ENCODE measurements at regions not wholly inside any gene's neighbourhood (a gene's known extent, or its start where the extent isn't known, plus 50 kb on each side); places are given as distances from the start of the nearest gene placed in this dataset.

- Histone ChIP-seq H4K20me1 (replicated peaks; ENCODE audit: control insufficient read depth, insufficient read depth, low read length) (no peaks in the 10 kb centered on the region), H3K4me2 (ENCODE audit: insufficient read depth, low read length) (no peak overlapping the region), H2AFZ (ENCODE audit: low read depth, low read length) (no peak overlapping the region), H3K4me3 (no peak overlapping the region), H3K9me3 (replicated peaks; ENCODE audit: control insufficient read depth, insufficient read depth, low read depth, low read length) (no peaks in the 10 kb centered on the region), H3K9me1 (ENCODE audit: control insufficient read depth, insufficient read depth, low read length) (no peaks in the 10 kb centered on the region), H3K9ac (ENCODE audit: insufficient read depth in 1 of 2, low read depth in 2 of 2, low read length in 2 of 2) (no peak overlapping the region), H3K36me3 (ENCODE audit: control insufficient read depth, insufficient read depth, low read length) (no peaks in the 10 kb centered on the region), H3K4me1 (replicated peaks in 1 of 2; ENCODE audit: control insufficient read depth in 2 of 2, insufficient read depth in 2 of 2, low read length in 2 of 2) (no peaks in the 10 kb centered on the region), H3K79me2 (ENCODE audit: control insufficient read depth, insufficient read depth, low read length) (no peaks in the 10 kb centered on the region), H3K27me3 (ENCODE audit: control insufficient read depth in 2 of 2, insufficient read depth in 2 of 2, low read length in 2 of 2) (peaks cover 0 to 4% of the 10 kb centered on the region in 2 experiments; a peak in 2 of 5 replicates), H3K27ac (ENCODE audit: extremely low read depth, low read depth, low read length) (no peak overlapping the region)
- ATAC-seq (no peak), FAIRE-seq (no peak), DNase-seq (ENCODE audit: extremely low read depth in 1 of 4, low spot score in 3 of 4) (no peak)
- no TSS peak for BruUV-seq (replicated peaks)
- intact Hi-C loops (cut with micrococcal nuclease) (no loop called here), in situ Hi-C loops (cut with MboI) (loop anchor here (25.0 kb wide), 1 partner anchor 1485 kb away; no protein-coding TSS in a partner anchor)
- WGBS (ENCODE audit: insufficient coverage, low coverage, missing lambda C conversion rate) = 0% methylated on average over 1 of the region's 1 CpG
- TF ChIP-seq NEUROD1 (IDR thresholded peaks at IDR 0.05; ENCODE audit: borderline replicate concordance, low read depth, low read length, partially characterized antibody) (no peak), TCF7L2 (IDR thresholded peaks at IDR 0.05; ENCODE audit: low read depth, low read length) (no peak), NFYB (IDR thresholded peaks at IDR 0.05; ENCODE audit: extremely low read depth, insufficient read length) (no peak), POLR2AphosphoS5 (IDR thresholded peaks at IDR 0.05; ENCODE audit: control insufficient read depth, insufficient read depth, low read depth, low read length) (no peak), PATZ1 (CRISPR knock-in tag; IDR thresholded peaks at IDR 0.05; ENCODE audit: borderline replicate concordance) (no peak), TBP (optimal IDR thresholded peaks at IDR 0.05; ENCODE audit: low read depth, low read length) (no peak), XRCC5 (IDR thresholded peaks at IDR 0.05; ENCODE audit: low read depth, low read length) (no peak), ZNF436 (CRISPR knock-in tag; IDR thresholded peaks at IDR 0.05) (no peak), ZNF766 (CRISPR knock-in tag; conservative IDR thresholded peaks at IDR 0.05) (no peak), TOE1 (IDR thresholded peaks at IDR 0.05; ENCODE audit: borderline replicate concordance) (no peak), TOE1 (CRISPR knock-in tag; IDR thresholded peaks at IDR 0.05; ENCODE audit: borderline replicate concordance, low read depth) (no peak), LCOR (CRISPR knock-in tag; IDR thresholded peaks at IDR 0.05) (no peak), NBN (IDR thresholded peaks at IDR 0.05; ENCODE audit: low read depth) (no peak), ILF3 (IDR thresholded peaks at IDR 0.05; ENCODE audit: borderline replicate concordance) (no peak)
- TF ChIP-seq, protein P1, sequence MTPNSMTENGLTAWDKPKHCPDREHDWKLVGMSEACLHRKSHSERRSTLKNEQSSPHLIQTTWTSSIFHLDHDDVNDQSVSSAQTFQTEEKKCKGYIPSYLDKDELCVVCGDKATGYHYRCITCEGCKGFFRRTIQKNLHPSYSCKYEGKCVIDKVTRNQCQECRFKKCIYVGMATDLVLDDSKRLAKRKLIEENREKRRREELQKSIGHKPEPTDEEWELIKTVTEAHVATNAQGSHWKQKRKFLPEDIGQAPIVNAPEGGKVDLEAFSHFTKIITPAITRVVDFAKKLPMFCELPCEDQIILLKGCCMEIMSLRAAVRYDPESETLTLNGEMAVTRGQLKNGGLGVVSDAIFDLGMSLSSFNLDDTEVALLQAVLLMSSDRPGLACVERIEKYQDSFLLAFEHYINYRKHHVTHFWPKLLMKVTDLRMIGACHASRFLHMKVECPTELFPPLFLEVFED (CRISPR knock-in tag; conservative IDR thresholded peaks at IDR 0.05) = no peak
- TF ChIP-seq, protein P2, sequence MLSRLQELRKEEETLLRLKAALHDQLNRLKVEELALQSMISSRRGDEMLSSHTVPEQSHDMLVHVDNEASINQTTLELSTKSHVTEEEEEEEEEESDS (CRISPR knock-in tag; IDR thresholded peaks at IDR 0.05) = no peak
- POLR2A ChIA-PET = no interaction called here
- CTCF ChIA-PET (ENCODE audit: low intra/inter-chr PET ratio) = no interaction called here
Measured at GRCh38 chr14:34172173-34172451, 221.2 kb upstream of the EGLN3 start.

Measured in K562 (cell line).